H9 (cell line): ENCODE measurements at regions not wholly inside any gene's neighbourhood (a gene's known extent, or its start where the extent isn't known, plus 50 kb on each side); places are given as distances from the start of the nearest gene placed in this dataset.

Source experiments
- DNase-seq: peaks from one replicate; pipeline ENCODE4 v3.0.0-alpha.2; 2017
- H2AFZ ChIP-seq: one replicate; pipeline ENCODE4 v1.6.1; 2013; ENCODE audit warnings: mild to moderate bottlenecking, low read length, control low read depth, moderate library complexity
- H2AK5ac ChIP-seq: 2 replicates; pipeline ENCODE4 v1.6.1; 2013; ENCODE audit warnings: low read length, control low read depth, mixed read lengths; ENCODE audit not compliant: insufficient read length
- H2BK120ac ChIP-seq: one replicate; pipeline ENCODE4 v1.6.1; 2013; ENCODE audit warnings: low read depth, mild to moderate bottlenecking, low read length, control low read depth, inconsistent platforms; ENCODE audit not compliant: poor library complexity, severe bottlenecking
- H2BK12ac ChIP-seq: 2 replicates; pipeline ENCODE4 v1.6.1; 2013; ENCODE audit warnings: low read length, control low read depth, mixed read lengths, low read depth; ENCODE audit not compliant: insufficient read length
- H2BK15ac ChIP-seq: 2 replicates; pipeline ENCODE4 v1.6.1; 2013; ENCODE audit warnings: low read depth, low read length, control low read depth
- H2BK20ac ChIP-seq: one replicate; pipeline ENCODE4 v1.6.1; 2013; ENCODE audit warnings: low read depth, mild to moderate bottlenecking, low read length, control low read depth, inconsistent platforms; ENCODE audit not compliant: poor library complexity, severe bottlenecking
- H2BK5ac ChIP-seq: 2 replicates; pipeline ENCODE4 v1.6.1; 2013; ENCODE audit warnings: low read length, control low read depth, mixed read lengths; ENCODE audit not compliant: insufficient read length
- H3K14ac ChIP-seq: 2 replicates; pipeline ENCODE4 v1.6.1; 2013; ENCODE audit warnings: low read length, control low read depth; ENCODE audit not compliant: insufficient read depth
- H3K18ac ChIP-seq: 2 replicates; pipeline ENCODE4 v1.6.1; 2013; ENCODE audit warnings: low read depth, mild to moderate bottlenecking, mixed read lengths, low read length, control low read depth; ENCODE audit not compliant: insufficient read length
- H3K23ac ChIP-seq: 2 replicates; pipeline ENCODE4 v1.6.1; 2013; ENCODE audit warnings: low read length, control low read depth, mixed read lengths, low read depth; ENCODE audit not compliant: insufficient read length
- H3K23me2 ChIP-seq: 2 replicates; pipeline ENCODE4 v1.6.1; 2013; ENCODE audit warnings: low read depth, mild to moderate bottlenecking, mixed read lengths, low read length, control low read depth; ENCODE audit not compliant: insufficient read length, poor library complexity, severe bottlenecking
- H3K27ac ChIP-seq: 2 replicates; pipeline ENCODE4 v1.5.1; 2013; ENCODE audit warnings: low read length, control low read depth, mixed read lengths, low read depth; ENCODE audit not compliant: insufficient read length
- H3K27me3 ChIP-seq: 2 replicates; pipeline ENCODE4 v1.6.1; 2013; ENCODE audit warnings: low read length, control low read depth, inconsistent platforms; ENCODE audit not compliant: insufficient read depth
- H3K4ac ChIP-seq: 2 replicates; pipeline ENCODE4 v1.6.1; 2013; ENCODE audit warnings: low read depth, mild to moderate bottlenecking, control low read depth, inconsistent platforms, low read length, moderate library complexity
- H3K4me1 ChIP-seq: 2 replicates; pipeline ENCODE4 v1.6.1; 2013; ENCODE audit warnings: low read length, control low read depth, inconsistent platforms; ENCODE audit not compliant: insufficient read depth
- H3K4me2 ChIP-seq: 2 replicates; pipeline ENCODE4 v1.6.1; 2013; ENCODE audit warnings: low read length, control low read depth, mixed read lengths; ENCODE audit not compliant: insufficient read length, insufficient read depth
- H3K56ac ChIP-seq: 2 replicates; pipeline ENCODE4 v1.6.1; 2013; ENCODE audit warnings: low read depth, mild to moderate bottlenecking, mixed read lengths, low read length, control low read depth; ENCODE audit not compliant: insufficient read length
- H3K79me1 ChIP-seq: 2 replicates; pipeline ENCODE4 v1.6.1; 2013; ENCODE audit warnings: low read depth, mild to moderate bottlenecking, moderate library complexity, low read length, control low read depth, inconsistent platforms; ENCODE audit not compliant: insufficient read depth, poor library complexity, severe bottlenecking
- H3K79me2 ChIP-seq: 2 replicates; pipeline ENCODE4 v1.6.1; 2013; ENCODE audit warnings: low read length, control low read depth, inconsistent platforms; ENCODE audit not compliant: insufficient read depth
- H3K9ac ChIP-seq: 2 replicates; pipeline ENCODE4 v1.6.1; 2013; ENCODE audit warnings: low read length, control low read depth, mixed read lengths; ENCODE audit not compliant: insufficient read length; ENCODE audit errors: extremely low read depth
- H3K9me3 ChIP-seq: one replicate; pipeline ENCODE4 v1.6.1; 2013; ENCODE audit warnings: low read depth, low read length, inconsistent platforms; ENCODE audit not compliant: control insufficient read depth
- H3T11ph ChIP-seq: one replicate; pipeline ENCODE4 v1.6.1; 2013; ENCODE audit warnings: mild to moderate bottlenecking, low read length, control low read depth, inconsistent platforms
- H4K20me1 ChIP-seq: one replicate; pipeline ENCODE4 v1.6.1; 2013; ENCODE audit not compliant: control insufficient read depth, insufficient read length, insufficient read depth
- H4K5ac ChIP-seq: 2 replicates; pipeline ENCODE4 v1.6.1; 2013; ENCODE audit warnings: low read depth, mild to moderate bottlenecking, mixed read lengths, low read length, control low read depth; ENCODE audit not compliant: insufficient read length
- H4K8ac ChIP-seq: replicated peaks from 2 replicates; pipeline ENCODE4 v1.6.1; 2013; ENCODE audit warnings: low read length, control low read depth, mixed read lengths, low read depth; ENCODE audit not compliant: insufficient read length
- H4K91ac ChIP-seq: 2 replicates; pipeline ENCODE4 v1.6.1; 2013; ENCODE audit warnings: low read depth, mild to moderate bottlenecking, moderate library complexity, mixed read lengths, low read length, control low read depth; ENCODE audit not compliant: insufficient read length
- H3K27ac Mint-ChIP-seq, 3 experiments: 2 replicates in 2 of 3; 3 replicates in 1 of 3; pipeline ENCODE4 v1.8.0; 2020 to 2021; ENCODE audit warnings: mixed read lengths in 3 of 3, mild to moderate bottlenecking in 1 of 3, moderate library complexity in 1 of 3
- H3K27me3 Mint-ChIP-seq: 2 replicates; pipeline ENCODE4 v1.8.0; 2021; ENCODE audit warnings: low read depth, mild to moderate bottlenecking, moderate library complexity, mixed read lengths
- H3K36me3 Mint-ChIP-seq, 3 experiments: 2 replicates in 2 of 3; 3 replicates in 1 of 3; pipeline ENCODE4 v1.8.0; 2020 to 2021; ENCODE audit warnings: low read depth in 3 of 3, mixed read lengths in 3 of 3; ENCODE audit not compliant: insufficient read depth in 1 of 3
- H3K4me1 Mint-ChIP-seq, 2 experiments: 2 replicates each; pipeline ENCODE4 v1.8.0; 2020; ENCODE audit warnings: mixed read lengths in 2 of 2
- H3K4me3 Mint-ChIP-seq, 2 experiments: 2 replicates in 1 of 2; 3 replicates in 1 of 2; pipeline ENCODE4 v1.8.0; 2020 to 2021; ENCODE audit warnings: mild to moderate bottlenecking in 2 of 2, mixed read lengths in 2 of 2, moderate library complexity in 1 of 2
- H3K9me3 Mint-ChIP-seq, 2 experiments: 2 replicates in 1 of 2; 3 replicates in 1 of 2; pipeline ENCODE4 v1.8.0; 2020; ENCODE audit warnings: mild to moderate bottlenecking in 2 of 2, mixed read lengths in 2 of 2, moderate library complexity in 1 of 2
- CTCF ChIP-seq: fragments of 200-600 bp; sonication (generic); conservative IDR thresholded peaks from 3 replicates; pipeline ENCODE4 v1.8.0; 2021; ENCODE audit warnings: antibody characterized with exemption, mild to moderate bottlenecking
- WGBS: extraction: QIAGEN DNeasy Blood & Tissue Kit; methylation state at CpG from one replicate; pipeline ENCODE4 v1.1.7; 2013; ENCODE audit warnings: missing lambda C conversion rate, low lambda C conversion rate, mixed read lengths; ENCODE audit not compliant: insufficient read length; ENCODE audit errors: extremely low coverage; 5-methylcytosine and 5-hydroxymethylcytosine counted together

- H3K9ac ChIP-seq, result no peak overlapping the region
- no peak overlapping the region for H2BK15ac ChIP-seq
- H3K4ac ChIP-seq, result no peak overlapping the region
- no peaks in the 10 kb centered on the region for H3K79me2 ChIP-seq
- no peaks in the 10 kb centered on the region for H4K20me1 ChIP-seq
- no peak overlapping the region for H2AK5ac ChIP-seq
- H4K5ac ChIP-seq, result no peak overlapping the region
- H2BK12ac ChIP-seq, result no peak overlapping the region
- H2BK120ac ChIP-seq, result no peak overlapping the region
- no peaks in the 10 kb centered on the region for H3K36me3 Mint-ChIP-seq
- no peak for DNase-seq
- H3K23me2 ChIP-seq, result no peaks in the 10 kb centered on the region
- H3T11ph ChIP-seq, result no peak overlapping the region
- H3K9me3 ChIP-seq, result no peaks in the 10 kb centered on the region
- no peak overlapping the region for H4K8ac ChIP-seq
- no CpG with 5 or more reads among the region's 2 CpGs for WGBS
- no peak overlapping the region for H3K27ac ChIP-seq
- H3K9me3 Mint-ChIP-seq, result peaks cover 0 to 4% of the 10 kb centered on the region in 2 experiments; a peak in 1 of 5 replicates
- no peak overlapping the region for H3K23ac ChIP-seq
- no peak overlapping the region for H2BK5ac ChIP-seq
- no peak overlapping the region for H4K91ac ChIP-seq
- H3K4me1 Mint-ChIP-seq, result peaks cover 0 to 3% of the 10 kb centered on the region in 2 experiments; a peak in 2 of 4 replicates
- no peak overlapping the region for H3K4me2 ChIP-seq
- TF ChIP-seq CTCF, result no peak
- no peaks in the 10 kb centered on the region for H3K27me3 ChIP-seq
- no peak overlapping the region for H3K14ac ChIP-seq
- H3K4me3 Mint-ChIP-seq, result no peak overlapping the region
- H3K56ac ChIP-seq, result no peak overlapping the region
- no peak overlapping the region for H3K18ac ChIP-seq
- no peak overlapping the region for H2AFZ ChIP-seq
- H2BK20ac ChIP-seq, result no peak overlapping the region
- H3K27ac Mint-ChIP-seq, result peak overlapping the region in 1 of 3 experiments; percentile 17; a peak in 1 of 7 replicates
- H3K4me1 ChIP-seq, result no peaks in the 10 kb centered on the region
- no peaks in the 10 kb centered on the region for H3K27me3 Mint-ChIP-seq
- no peaks in the 10 kb centered on the region for H3K79me1 ChIP-seq
These were observed 491.2 kb upstream of the TLE4 start for GRCh38 chr9:79080536-79080935.
